HepG2 (cell line): ENCODE measurements at regions not wholly inside any gene's neighbourhood (a gene's known extent, or its start where the extent isn't known, plus 50 kb on each side); places are given as distances from the start of the nearest gene placed in this dataset.

Experiments used
- AHDC1 ChIP-seq: sonication (generic); formaldehyde crosslinking; IDR thresholded peaks from 2 replicates; pipeline ENCODE4 v1.5.1; 2020; ENCODE audit warnings: mild to moderate bottlenecking, missing genetic modification reagents, borderline replicate concordance
- ATRX ChIP-seq: sonication (generic); formaldehyde crosslinking; IDR thresholded peaks from 2 replicates; pipeline ENCODE4 v1.4.0; 2020; ENCODE audit warnings: missing genetic modification reagents, borderline replicate concordance
- HMGXB3 ChIP-seq: sonication (generic); formaldehyde crosslinking; IDR thresholded peaks from 2 replicates; pipeline ENCODE4 v1.4.0; 2020; ENCODE audit warnings: missing genetic modification reagents, borderline replicate concordance
- MYNN ChIP-seq: sonication (generic); formaldehyde crosslinking; IDR thresholded peaks from 2 replicates; pipeline ENCODE4 v1.4.0; 2020; ENCODE audit warnings: mild to moderate bottlenecking, low read depth, missing genetic modification reagents
- ZNF138 ChIP-seq: sonication (generic); formaldehyde crosslinking; IDR thresholded peaks from 2 replicates; pipeline ENCODE4 v1.5.0; 2020; ENCODE audit warnings: mild to moderate bottlenecking, low read depth, missing genetic modification reagents
- ZNF7 ChIP-seq: IDR thresholded peaks from 2 replicates; pipeline ENCODE4 v1.6.1; 2016; ENCODE audit warnings: missing biosample characterization, missing genetic modification reagents
- TF ChIP-seq, protein P1 (sequence below): sonication (generic); formaldehyde crosslinking; IDR thresholded peaks from 2 replicates; pipeline ENCODE4 v1.4.0; 2020; ENCODE audit warnings: mild to moderate bottlenecking, missing genetic modification reagents

DNA sequence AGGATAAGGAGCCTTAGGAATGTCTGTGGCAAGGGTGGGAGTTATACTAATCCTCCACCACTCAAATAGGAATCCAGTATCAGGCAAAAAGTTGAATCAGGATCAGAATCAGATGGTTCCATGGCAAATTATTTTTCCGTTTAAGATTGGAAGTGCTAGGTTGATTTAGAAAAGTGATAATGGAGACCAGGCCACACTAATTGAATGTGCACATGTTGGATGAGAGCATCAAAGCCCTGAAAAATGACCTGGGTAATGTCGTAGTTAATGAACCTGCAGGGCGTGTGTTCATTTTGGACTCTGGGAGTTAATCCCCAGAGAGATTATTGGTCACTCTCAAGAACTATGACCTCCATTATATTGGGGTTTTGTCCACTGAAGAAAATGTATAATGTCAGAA is 53.3 kb upstream of the UBN2 start (continued):
- TF ChIP-seq AHDC1, result no peak
- no peak for TF ChIP-seq HMGXB3 (CRISPR knock-in tag)
- no peak for TF ChIP-seq MYNN
- no peak for TF ChIP-seq ATRX (CRISPR knock-in tag)
- TF ChIP-seq, protein P1, sequence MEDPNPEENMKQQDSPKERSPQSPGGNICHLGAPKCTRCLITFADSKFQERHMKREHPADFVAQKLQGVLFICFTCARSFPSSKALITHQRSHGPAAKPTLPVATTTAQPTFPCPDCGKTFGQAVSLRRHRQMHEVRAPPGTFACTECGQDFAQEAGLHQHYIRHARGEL (CRISPR knock-in tag), result no peak
- TF ChIP-seq ZNF7, result no peak
- no peak for TF ChIP-seq ZNF138 (CRISPR knock-in tag)
